Caco-2 (cell line): ENCODE measurements at regions not wholly inside any gene's neighbourhood (a gene's known extent, or its start where the extent isn't known, plus 50 kb on each side); places are given as distances from the start of the nearest gene placed in this dataset.
A peak's percentile ranks its signal among the peaks of the same experiment; 100 is the strongest.

Experiments used
- BruUV-seq: library from RNA; stranded (reverse); fragments of 400-500 nt; replicated peaks from 2 replicates; lab custom pipeline; 2021; lab: Mats Ljungman, UMichigan
- CTCF ChIA-PET: fragments of 300-600 bp; sonication (Branson Sonifier 250); formaldehyde crosslinking; loops from one replicate; lab custom pipeline; 2022; ENCODE audit warnings: antibody characterized with exemption; lab: Charles Lee
- POLR2A ChIA-PET: fragments of 300-600 bp; sonication (Branson Sonifier 250); formaldehyde crosslinking; loops from one replicate; lab custom pipeline; 2022; ENCODE audit warnings: antibody characterized with exemption; lab: Charles Lee
- DNase-seq, 2 experiments: peaks; one replicate each; pipeline versions ENCODE4 v3.0.0 to v3.0.0-alpha.2; 2020 to 2022
- H3K27me3 ChIP-seq: replicated peaks from 2 replicates; pipeline ENCODE4 v1.6.0; 2011; ENCODE audit warnings: low read length; ENCODE audit not compliant: control insufficient read depth, insufficient read depth
- H3K36me3 ChIP-seq: 2 replicates; pipeline ENCODE4 v1.5.1; 2011; ENCODE audit warnings: low read length; ENCODE audit not compliant: control insufficient read depth, insufficient read depth
- H3K4me1 ChIP-seq: fragments of 250-450 bp; sonication (Bioruptor Pico); 2 replicates; pipeline ENCODE4 v1.5.1; 2020; ENCODE audit warnings: mild to moderate bottlenecking
- H3K4me3 ChIP-seq: 2 replicates; pipeline ENCODE4 v1.5.1; 2011; ENCODE audit warnings: low read depth, mild to moderate bottlenecking, control low read depth, low read length
- H3K9me3 ChIP-seq: fragments of 250-450 bp; sonication (Bioruptor Pico); 2 replicates; pipeline ENCODE4 v1.5.1; 2020; ENCODE audit warnings: mild to moderate bottlenecking, moderate library complexity
- H3K27ac Mint-ChIP-seq: one replicate; pipeline ENCODE4 v1.8.0; 2022; ENCODE audit warnings: mixed read lengths; ENCODE audit not compliant: unreplicated experiment
- H3K27me3 Mint-ChIP-seq: one replicate; pipeline ENCODE4 v1.8.0; 2022; ENCODE audit warnings: mixed read lengths; ENCODE audit not compliant: insufficient read depth, unreplicated experiment
- H3K36me3 Mint-ChIP-seq: one replicate; pipeline ENCODE4 v1.8.0; 2022; ENCODE audit warnings: mild to moderate bottlenecking, mixed read lengths; ENCODE audit not compliant: insufficient read depth, unreplicated experiment
- H3K4me1 Mint-ChIP-seq: one replicate; pipeline ENCODE4 v1.8.0; 2022; ENCODE audit warnings: low read depth, mixed read lengths; ENCODE audit not compliant: unreplicated experiment
- H3K4me3 Mint-ChIP-seq: one replicate; pipeline ENCODE4 v1.8.0; 2022; ENCODE audit warnings: mild to moderate bottlenecking, moderate library complexity, mixed read lengths; ENCODE audit not compliant: unreplicated experiment
- H3K9me3 Mint-ChIP-seq: one replicate; pipeline ENCODE4 v1.8.0; 2022; ENCODE audit warnings: mixed read lengths; ENCODE audit not compliant: unreplicated experiment
- CTCF ChIP-seq, 2 experiments: fragments of 200-600 bp in 1 of 2; IDR thresholded peaks; 1 replicate in 1 of 2; 2 replicates in 1 of 2; pipeline versions ENCODE4 v1.5.1 to v1.8.0; 2011 to 2022; ENCODE audit warnings: antibody characterized with exemption in 1 of 2, control low read depth in 1 of 2, inconsistent platforms in 1 of 2, low read depth in 1 of 2, low read length in 1 of 2, mild to moderate bottlenecking in 1 of 2, moderate library complexity in 1 of 2; ENCODE audit not compliant: insufficient read depth in 1 of 2, severe bottlenecking in 1 of 2, unreplicated experiment in 1 of 2
- intact Hi-C: fragments of 100-400 bp; cut with micrococcal nuclease; formaldehyde crosslinking; loops from one replicate; pipeline ENCODE4 v1.10.0; 2022; ENCODE audit not compliant: unreplicated experiment

GRCh38 chr15:92840149-92840548, 60.0 kb upstream of the CHD2 start:
- DNase-seq: peak in 1 of 2 experiments; percentile 33
- ChIA-PET CTCF (no interaction called here), POLR2A (interaction anchor here (1.3 kb wide), 1 partner anchor 60 kb away, joined by 3 read pairs; the partner anchor contains the start of gene CHD2)
- BruUV-seq: no TSS peak
- Histone ChIP-seq H3K4me1 (peaks cover 15% of the 10 kb centered on the region), H3K4me3 (no peak overlapping the region), H3K9me3 (no peaks in the 10 kb centered on the region), H3K36me3 (no peaks in the 10 kb centered on the region), H3K27me3 (no peaks in the 10 kb centered on the region)
- H3K36me3 Mint-ChIP-seq: no peaks in the 10 kb centered on the region
- H3K4me1 Mint-ChIP-seq: peaks cover 17% of the 10 kb centered on the region
- no peak overlapping the region for H3K4me3 Mint-ChIP-seq
- TF ChIP-seq CTCF (IDR thresholded peaks at IDR 0.05; ENCODE audit: insufficient read depth in 1 of 2, low read depth in 1 of 2, low read length in 1 of 2, severe bottlenecking in 1 of 2, unreplicated experiment in 1 of 2): no peak
- intact Hi-C loops: loop anchor here (1.0 kb wide), 1 partner anchor 9 kb away; no protein-coding TSS in a partner anchor
- no peaks in the 10 kb centered on the region for H3K27me3 Mint-ChIP-seq
- no peaks in the 10 kb centered on the region for H3K9me3 Mint-ChIP-seq
- peak overlapping the region; percentile 39 for H3K27ac Mint-ChIP-seq

DNA sequence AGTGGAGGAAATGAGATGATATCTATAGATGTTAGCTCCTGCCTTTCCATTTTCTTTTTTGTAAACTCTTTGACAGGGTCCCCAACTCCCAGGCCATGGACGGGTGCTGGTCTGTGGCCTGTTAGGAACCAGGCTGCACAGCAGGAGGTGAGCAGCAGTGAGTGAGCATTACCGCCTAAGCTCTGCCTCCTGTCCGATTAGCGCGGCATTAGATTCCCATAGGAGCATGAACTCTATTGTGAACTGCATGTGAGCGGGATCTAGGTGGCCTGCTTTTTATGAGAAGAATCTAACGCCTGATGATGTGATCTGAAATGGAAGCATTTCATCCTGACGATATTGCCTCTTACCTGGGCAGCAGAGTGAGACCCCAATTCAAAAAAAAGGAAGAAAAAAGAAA, 56.8 kb upstream of the CHD2 start:
- Histone ChIP-seq H3K4me3 (no peak overlapping the region), H3K36me3 (no peaks in the 10 kb centered on the region), H3K27me3 (no peaks in the 10 kb centered on the region), H3K4me1 (peaks cover 16% of the 10 kb centered on the region), H3K9me3 (no peaks in the 10 kb centered on the region)
- Mint-ChIP-seq H3K27ac (no peak overlapping the region), H3K4me1 (peaks cover 19% of the 10 kb centered on the region), H3K4me3 (no peak overlapping the region), H3K36me3 (no peaks in the 10 kb centered on the region), H3K27me3 (no peaks in the 10 kb centered on the region), H3K9me3 (no peaks in the 10 kb centered on the region)
- ChIA-PET POLR2A (no interaction called here), CTCF (no interaction called here)
- no peak for DNase-seq
- no TSS peak for BruUV-seq
- intact Hi-C loops: no loop called here
- TF ChIP-seq CTCF (IDR thresholded peaks at IDR 0.05; ENCODE audit: insufficient read depth in 1 of 2, low read depth in 1 of 2, low read length in 1 of 2, severe bottlenecking in 1 of 2, unreplicated experiment in 1 of 2): no peak

DNA sequence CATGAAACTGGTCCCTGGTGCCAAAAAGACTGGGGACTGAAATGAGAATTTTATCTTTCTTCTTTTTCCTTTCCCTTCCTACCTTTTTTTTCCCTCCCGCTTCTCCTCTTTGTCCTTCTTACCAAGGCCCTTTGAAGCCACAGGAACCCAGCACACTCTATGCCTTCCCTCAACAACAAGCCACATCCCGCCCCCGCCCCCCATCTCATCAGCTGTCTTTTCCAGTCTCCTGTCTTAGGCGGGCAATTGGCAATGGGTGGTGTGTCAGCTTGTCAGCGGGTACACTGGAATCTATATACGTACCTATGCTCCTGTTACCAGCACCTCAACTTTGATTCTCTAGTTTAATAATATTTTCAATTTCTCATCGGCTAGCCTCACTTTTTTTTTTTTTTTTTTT, 56.3 kb upstream of the CHD2 start:
- H3K4me3 ChIP-seq: no peak overlapping the region
- peaks cover 16% of the 10 kb centered on the region for H3K4me1 ChIP-seq
- peaks cover 19% of the 10 kb centered on the region for H3K4me1 Mint-ChIP-seq
- no peak for DNase-seq
- no peaks in the 10 kb centered on the region for H3K36me3 ChIP-seq
- no peak overlapping the region for H3K27ac Mint-ChIP-seq
- ChIA-PET POLR2A (no interaction called here), CTCF (no interaction called here)
- no peaks in the 10 kb centered on the region for H3K9me3 ChIP-seq
- H3K27me3 ChIP-seq: no peaks in the 10 kb centered on the region
- H3K36me3 Mint-ChIP-seq: no peaks in the 10 kb centered on the region
- H3K9me3 Mint-ChIP-seq: no peaks in the 10 kb centered on the region
- intact Hi-C loops: no loop called here
- H3K4me3 Mint-ChIP-seq: no peak overlapping the region
- no peaks in the 10 kb centered on the region for H3K27me3 Mint-ChIP-seq
- no TSS peak for BruUV-seq
- TF ChIP-seq CTCF (IDR thresholded peaks at IDR 0.05; ENCODE audit: insufficient read depth in 1 of 2, low read depth in 1 of 2, low read length in 1 of 2, severe bottlenecking in 1 of 2, unreplicated experiment in 1 of 2): no peak
